ENCODE measurements at regions not wholly inside any gene's neighbourhood (a gene's known extent, or its start where the extent isn't known, plus 50 kb on each side); places are given as distances from the start of the nearest gene placed in this dataset.

DNA sequence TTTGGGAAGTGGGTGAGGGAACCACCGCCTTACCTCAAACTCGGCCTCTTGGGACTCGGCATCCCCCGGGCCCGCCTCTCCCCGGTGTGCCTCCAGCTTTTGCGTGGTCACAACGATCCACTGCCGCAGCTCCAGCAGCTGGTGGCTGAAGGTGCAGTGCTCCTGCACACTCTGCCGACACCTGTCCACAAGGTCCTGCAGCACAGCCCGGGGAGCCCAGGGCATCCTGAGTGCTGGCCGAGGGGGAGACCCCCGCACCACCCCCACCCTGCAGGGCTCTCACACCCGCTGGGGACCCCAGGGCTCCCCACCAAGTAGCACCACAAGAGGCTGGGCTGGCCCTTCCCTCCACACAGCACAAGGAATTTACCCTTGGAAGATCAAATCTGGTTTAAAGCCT lies 76.6 kb downstream of the SYNE3 start:
- TF ChIP-seq REST (IDR thresholded peaks at IDR 0.05; ENCODE audit: low read depth) (no peak), TEAD4 (IDR thresholded peaks at IDR 0.05) (no peak)
- TF ChIP-seq, protein P1, sequence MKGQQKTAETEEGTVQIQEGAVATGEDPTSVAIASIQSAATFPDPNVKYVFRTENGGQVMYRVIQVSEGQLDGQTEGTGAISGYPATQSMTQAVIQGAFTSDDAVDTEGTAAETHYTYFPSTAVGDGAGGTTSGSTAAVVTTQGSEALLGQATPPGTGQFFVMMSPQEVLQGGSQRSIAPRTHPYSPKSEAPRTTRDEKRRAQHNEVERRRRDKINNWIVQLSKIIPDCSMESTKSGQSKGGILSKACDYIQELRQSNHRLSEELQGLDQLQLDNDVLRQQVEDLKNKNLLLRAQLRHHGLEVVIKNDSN (IDR thresholded peaks at IDR 0.05): no peak

Data from Ishikawa (cell line).